ENCODE measurements at regions not wholly inside any gene's neighbourhood (a gene's known extent, or its start where the extent isn't known, plus 50 kb on each side); places are given as distances from the start of the nearest gene placed in this dataset.

DNA sequence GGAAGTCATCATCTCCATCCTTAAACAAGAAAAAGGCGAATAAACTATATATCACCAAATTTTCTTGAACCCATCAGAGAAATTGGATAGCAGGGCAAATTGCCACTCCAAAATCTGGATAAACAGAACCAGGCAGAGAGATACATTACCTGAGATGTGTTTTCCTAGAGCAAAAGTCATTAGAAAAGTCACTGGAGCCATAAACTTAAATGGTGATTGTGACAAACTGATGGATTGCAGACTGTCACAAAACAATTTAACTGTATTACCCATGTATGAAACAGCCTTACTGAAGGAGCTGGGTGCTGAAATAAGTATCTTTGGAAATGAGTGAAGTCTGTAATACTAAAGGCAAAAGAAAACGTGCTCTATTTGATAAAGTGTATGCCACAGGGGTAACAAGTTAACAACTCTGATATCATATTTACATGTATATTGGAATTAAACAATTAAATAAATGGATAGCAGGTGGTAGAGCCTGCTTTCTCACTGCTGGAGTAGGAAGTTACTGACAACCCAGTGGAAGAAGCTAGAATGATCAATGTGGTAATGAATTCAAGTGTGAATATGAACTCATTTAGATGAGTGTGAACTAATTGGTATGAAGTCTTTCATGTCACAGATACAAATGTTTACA lies 186.9 kb downstream of the LMBRD1 start (continued):
- TF ChIP-seq, protein P1, sequence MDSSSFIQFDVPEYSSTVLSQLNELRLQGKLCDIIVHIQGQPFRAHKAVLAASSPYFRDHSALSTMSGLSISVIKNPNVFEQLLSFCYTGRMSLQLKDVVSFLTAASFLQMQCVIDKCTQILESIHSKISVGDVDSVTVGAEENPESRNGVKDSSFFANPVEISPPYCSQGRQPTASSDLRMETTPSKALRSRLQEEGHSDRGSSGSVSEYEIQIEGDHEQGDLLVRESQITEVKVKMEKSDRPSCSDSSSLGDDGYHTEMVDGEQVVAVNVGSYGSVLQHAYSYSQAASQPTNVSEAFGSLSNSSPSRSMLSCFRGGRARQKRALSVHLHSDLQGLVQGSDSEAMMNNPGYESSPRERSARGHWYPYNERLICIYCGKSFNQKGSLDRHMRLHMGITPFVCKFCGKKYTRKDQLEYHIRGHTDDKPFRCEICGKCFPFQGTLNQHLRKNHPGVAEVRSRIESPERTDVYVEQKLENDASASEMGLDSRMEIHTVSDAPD (CRISPR knock-in tag; IDR thresholded peaks at IDR 0.05) = no peak
- TF ChIP-seq SIX5 (IDR thresholded peaks at IDR 0.05; ENCODE audit: borderline replicate concordance in 1 of 2, insufficient read depth in 1 of 2, low read depth in 1 of 2, low read length in 2 of 2) (no peak), ZNF121 (CRISPR knock-in tag; conservative IDR thresholded peaks at IDR 0.05) (no peak), POLR2G (IDR thresholded peaks at IDR 0.05; ENCODE audit: low read depth, low read length) (peak; percentile 45; the same call in 1 of the 2 replicates), ZKSCAN1 (IDR thresholded peaks at IDR 0.05; ENCODE audit: low read depth, low read length) (no peak), TCF7L2 (IDR thresholded peaks at IDR 0.05; ENCODE audit: low read depth, low read length) (no peak), XRCC5 (IDR thresholded peaks at IDR 0.05; ENCODE audit: low read depth, low read length) (no peak), RBM39 (optimal IDR thresholded peaks at IDR 0.05; ENCODE audit: low read depth, low read length) (no peak), BDP1 (IDR thresholded peaks at IDR 0.05; ENCODE audit: insufficient read depth, insufficient read length) (no peak), ZNF589 (CRISPR knock-in tag; IDR thresholded peaks at IDR 0.05; ENCODE audit: low read depth) (no peak), ZFPM2 (CRISPR knock-in tag; IDR thresholded peaks at IDR 0.05) (no peak), SREBF2 (CRISPR knock-in tag; IDR thresholded peaks at IDR 0.05) (no peak), XRCC4 (IDR thresholded peaks at IDR 0.05; ENCODE audit: extremely low read depth, insufficient read depth, insufficient read length) (no peak), TFAM (CRISPR knock-in tag; conservative IDR thresholded peaks at IDR 0.05) (no peak), ZNF224 (CRISPR knock-in tag; IDR thresholded peaks at IDR 0.05) (no peak), RNF2 (IDR thresholded peaks at IDR 0.05) (peak; percentile 32; the same call in 1 of the 2 replicates), RUNX1 (IDR thresholded peaks at IDR 0.05; ENCODE audit: low read depth) (no peak), SNRNP70 (optimal IDR thresholded peaks at IDR 0.05; ENCODE audit: low read depth, low read length) (no peak), IFI16 (CRISPR knock-in tag; IDR thresholded peaks at IDR 0.05) (no peak), RB1 (IDR thresholded peaks at IDR 0.05; ENCODE audit: low read depth) (no peak), ARNT (IDR thresholded peaks at IDR 0.05) (no peak)
- TF ChIP-seq, protein P2, sequence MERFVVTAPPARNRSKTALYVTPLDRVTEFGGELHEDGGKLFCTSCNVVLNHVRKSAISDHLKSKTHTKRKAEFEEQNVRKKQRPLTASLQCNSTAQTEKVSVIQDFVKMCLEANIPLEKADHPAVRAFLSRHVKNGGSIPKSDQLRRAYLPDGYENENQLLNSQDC (CRISPR knock-in tag; IDR thresholded peaks at IDR 0.05) = peak; percentile 37; the same call in 1 of the 2 replicates
- TF ChIP-seq, protein P3, sequence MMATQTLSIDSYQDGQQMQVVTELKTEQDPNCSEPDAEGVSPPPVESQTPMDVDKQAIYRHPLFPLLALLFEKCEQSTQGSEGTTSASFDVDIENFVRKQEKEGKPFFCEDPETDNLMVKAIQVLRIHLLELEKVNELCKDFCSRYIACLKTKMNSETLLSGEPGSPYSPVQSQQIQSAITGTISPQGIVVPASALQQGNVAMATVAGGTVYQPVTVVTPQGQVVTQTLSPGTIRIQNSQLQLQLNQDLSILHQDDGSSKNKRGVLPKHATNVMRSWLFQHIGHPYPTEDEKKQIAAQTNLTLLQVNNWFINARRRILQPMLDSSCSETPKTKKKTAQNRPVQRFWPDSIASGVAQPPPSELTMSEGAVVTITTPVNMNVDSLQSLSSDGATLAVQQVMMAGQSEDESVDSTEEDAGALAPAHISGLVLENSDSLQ (IDR thresholded peaks at IDR 0.05) = no peak
- TF ChIP-seq, protein P4, sequence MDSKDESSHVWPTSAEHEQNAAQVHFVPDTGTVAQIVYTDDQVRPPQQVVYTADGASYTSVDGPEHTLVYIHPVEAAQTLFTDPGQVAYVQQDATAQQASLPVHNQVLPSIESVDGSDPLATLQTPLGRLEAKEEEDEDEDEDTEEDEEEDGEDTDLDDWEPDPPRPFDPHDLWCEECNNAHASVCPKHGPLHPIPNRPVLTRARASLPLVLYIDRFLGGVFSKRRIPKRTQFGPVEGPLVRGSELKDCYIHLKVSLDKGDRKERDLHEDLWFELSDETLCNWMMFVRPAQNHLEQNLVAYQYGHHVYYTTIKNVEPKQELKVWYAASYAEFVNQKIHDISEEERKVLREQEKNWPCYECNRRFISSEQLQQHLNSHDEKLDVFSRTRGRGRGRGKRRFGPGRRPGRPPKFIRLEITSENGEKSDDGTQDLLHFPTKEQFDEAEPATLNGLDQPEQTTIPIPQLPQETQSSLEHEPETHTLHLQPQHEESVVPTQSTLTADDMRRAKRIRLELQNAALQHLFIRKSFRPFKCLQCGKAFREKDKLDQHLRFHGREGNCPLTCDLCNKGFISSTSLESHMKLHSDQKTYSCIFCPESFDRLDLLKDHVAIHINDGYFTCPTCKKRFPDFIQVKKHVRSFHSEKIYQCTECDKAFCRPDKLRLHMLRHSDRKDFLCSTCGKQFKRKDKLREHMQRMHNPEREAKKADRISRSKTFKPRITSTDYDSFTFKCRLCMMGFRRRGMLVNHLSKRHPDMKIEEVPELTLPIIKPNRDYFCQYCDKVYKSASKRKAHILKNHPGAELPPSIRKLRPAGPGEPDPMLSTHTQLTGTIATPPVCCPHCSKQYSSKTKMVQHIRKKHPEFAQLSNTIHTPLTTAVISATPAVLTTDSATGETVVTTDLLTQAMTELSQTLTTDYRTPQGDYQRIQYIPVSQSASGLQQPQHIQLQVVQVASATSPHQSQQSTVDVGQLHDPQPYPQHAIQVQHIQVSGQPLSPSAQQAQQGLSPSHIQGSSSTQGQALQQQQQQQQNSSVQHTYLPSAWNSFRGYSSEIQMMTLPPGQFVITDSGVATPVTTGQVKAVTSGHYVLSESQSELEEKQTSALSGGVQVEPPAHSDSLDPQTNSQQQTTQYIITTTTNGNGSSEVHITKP (IDR thresholded peaks at IDR 0.05; ENCODE audit: partially characterized antibody) = no peak
- TF ChIP-seq, protein P5, sequence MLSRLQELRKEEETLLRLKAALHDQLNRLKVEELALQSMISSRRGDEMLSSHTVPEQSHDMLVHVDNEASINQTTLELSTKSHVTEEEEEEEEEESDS (CRISPR knock-in tag; IDR thresholded peaks at IDR 0.05) = peak; percentile 60; the same call in 1 of the 2 replicates
